ENCODE measurements at regions not wholly inside any gene's neighbourhood (a gene's known extent, or its start where the extent isn't known, plus 50 kb on each side); places are given as distances from the start of the nearest gene placed in this dataset.

DNA sequence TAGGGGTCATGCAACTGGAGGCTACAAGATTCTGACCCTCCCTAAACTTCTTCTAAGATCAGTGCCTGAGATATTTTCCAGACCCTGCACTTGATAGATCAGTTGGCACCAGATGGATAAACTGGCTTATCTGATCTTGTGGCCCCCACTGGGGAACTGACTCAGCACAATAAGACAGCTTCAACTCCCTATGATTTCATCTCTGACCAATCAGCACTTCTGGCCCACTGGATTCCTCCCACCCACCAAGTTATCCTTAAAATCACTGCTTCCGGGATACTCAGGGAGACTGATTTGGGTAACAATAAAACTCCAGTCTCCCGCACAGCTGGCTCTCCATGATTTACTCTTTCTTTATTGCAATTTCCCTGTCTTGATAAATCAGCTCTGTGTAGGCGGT lies 2180.4 kb upstream of the WWC1 start:
- Histone ChIP-seq H3K27me3 (no peaks in the 10 kb centered on the region), H3K9me3 (no peaks in the 10 kb centered on the region), H3K4me3 (no peak overlapping the region), H3K27ac (no peak overlapping the region), H3K4me1 (no peaks in the 10 kb centered on the region), H3K36me3 (no peaks in the 10 kb centered on the region)
- intact Hi-C loops (cut with DNase I), result no loop called here
- ATAC-seq, result no peak
- 52% methylated on average over 3 of the region's 3 CpGs for WGBS (ENCODE audit: insufficient coverage, low coverage, low lambda C conversion rate, missing lambda C conversion rate)
- TF ChIP-seq, protein P1, sequence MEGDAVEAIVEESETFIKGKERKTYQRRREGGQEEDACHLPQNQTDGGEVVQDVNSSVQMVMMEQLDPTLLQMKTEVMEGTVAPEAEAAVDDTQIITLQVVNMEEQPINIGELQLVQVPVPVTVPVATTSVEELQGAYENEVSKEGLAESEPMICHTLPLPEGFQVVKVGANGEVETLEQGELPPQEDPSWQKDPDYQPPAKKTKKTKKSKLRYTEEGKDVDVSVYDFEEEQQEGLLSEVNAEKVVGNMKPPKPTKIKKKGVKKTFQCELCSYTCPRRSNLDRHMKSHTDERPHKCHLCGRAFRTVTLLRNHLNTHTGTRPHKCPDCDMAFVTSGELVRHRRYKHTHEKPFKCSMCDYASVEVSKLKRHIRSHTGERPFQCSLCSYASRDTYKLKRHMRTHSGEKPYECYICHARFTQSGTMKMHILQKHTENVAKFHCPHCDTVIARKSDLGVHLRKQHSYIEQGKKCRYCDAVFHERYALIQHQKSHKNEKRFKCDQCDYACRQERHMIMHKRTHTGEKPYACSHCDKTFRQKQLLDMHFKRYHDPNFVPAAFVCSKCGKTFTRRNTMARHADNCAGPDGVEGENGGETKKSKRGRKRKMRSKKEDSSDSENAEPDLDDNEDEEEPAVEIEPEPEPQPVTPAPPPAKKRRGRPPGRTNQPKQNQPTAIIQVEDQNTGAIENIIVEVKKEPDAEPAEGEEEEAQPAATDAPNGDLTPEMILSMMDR (IDR thresholded peaks at IDR 0.05), result no peak
- no peak for TF ChIP-seq POLR2A (IDR thresholded peaks at IDR 0.05)
- no peak for DNase-seq

DNA sequence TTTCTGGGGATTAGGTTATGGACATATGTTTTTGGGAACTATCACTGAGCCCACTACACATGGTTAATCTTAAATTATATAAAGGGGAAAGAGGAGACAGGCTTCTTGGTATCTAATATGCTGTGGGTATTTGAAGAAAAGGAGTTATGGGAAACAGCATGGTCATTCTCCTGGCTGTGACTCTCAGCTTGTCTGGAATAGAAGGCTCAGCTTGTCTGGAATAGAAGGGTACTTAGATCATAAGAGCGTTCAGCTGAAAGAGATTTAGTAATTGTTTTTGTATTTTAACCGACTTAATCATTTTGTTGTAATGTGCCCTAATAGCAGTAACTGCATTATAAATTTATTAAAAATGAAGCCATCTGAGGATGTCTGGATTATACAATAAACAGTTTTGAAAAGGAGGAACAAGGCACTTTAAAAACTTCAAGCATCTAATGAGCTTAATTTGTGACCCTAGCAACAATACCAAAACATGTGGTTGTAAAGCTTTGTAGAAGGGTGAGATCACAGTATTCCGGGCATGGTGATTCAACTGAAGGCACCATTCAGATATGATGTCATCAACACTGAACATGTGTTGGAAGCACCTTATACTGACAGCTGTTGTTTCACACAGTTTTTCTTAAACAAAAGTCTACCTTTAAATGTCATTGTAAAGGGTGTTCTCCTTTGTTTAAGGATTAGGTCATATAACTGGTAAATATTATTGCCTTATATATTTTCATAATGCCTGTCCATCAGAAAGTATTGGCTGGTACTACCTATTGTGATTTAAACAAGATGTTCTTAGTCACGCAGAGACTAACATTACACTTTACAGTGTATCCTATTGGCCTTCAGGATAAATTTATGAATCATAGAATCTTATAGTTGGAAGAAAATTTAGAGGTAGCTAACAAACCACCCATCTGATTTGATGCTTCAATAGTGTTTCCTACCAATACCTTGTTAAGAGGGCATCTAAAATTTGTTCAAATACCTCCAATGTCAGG lies 2174.1 kb upstream of the WWC1 start:
- Histone ChIP-seq H3K4me3 (no peak overlapping the region), H3K36me3 (no peaks in the 10 kb centered on the region), H3K27me3 (no peaks in the 10 kb centered on the region), H3K27ac (no peak overlapping the region), H3K9me3 (no peaks in the 10 kb centered on the region), H3K4me1 (no peaks in the 10 kb centered on the region)
- no peak for DNase-seq
- no peak for ATAC-seq
- WGBS (ENCODE audit: insufficient coverage, low coverage, low lambda C conversion rate, missing lambda C conversion rate), result 56% methylated on average over 4 of the region's 4 CpGs
- TF ChIP-seq, protein P1 (IDR thresholded peaks at IDR 0.05), result no peak
- no peak for TF ChIP-seq POLR2A (IDR thresholded peaks at IDR 0.05)
- intact Hi-C loops (cut with DNase I), result no loop called here

- Histone ChIP-seq H3K4me1 (no peaks in the 10 kb centered on the region), H3K27ac (no peak overlapping the region), H3K9me3 (no peaks in the 10 kb centered on the region), H3K36me3 (no peaks in the 10 kb centered on the region), H3K27me3 (no peaks in the 10 kb centered on the region), H3K4me3 (no peak overlapping the region)
- WGBS (ENCODE audit: insufficient coverage, low coverage, low lambda C conversion rate, missing lambda C conversion rate), result 49% methylated on average over 2 of the region's 2 CpGs
- intact Hi-C loops (cut with DNase I), result no loop called here
- DNase-seq (no peak), ATAC-seq (no peak)
- no peak for TF ChIP-seq POLR2A (IDR thresholded peaks at IDR 0.05)
- TF ChIP-seq, protein P1 (IDR thresholded peaks at IDR 0.05), result no peak
Measured at GRCh38 chr5:166119506-166119905, 2171.9 kb upstream of the WWC1 start.

- 60% methylated on average over 3 of the region's 4 CpGs for WGBS (ENCODE audit: insufficient coverage, low coverage, low lambda C conversion rate, missing lambda C conversion rate)
- Histone ChIP-seq H3K9me3 (no peaks in the 10 kb centered on the region), H3K4me1 (no peaks in the 10 kb centered on the region), H3K4me3 (no peak overlapping the region), H3K27ac (no peak overlapping the region), H3K27me3 (no peaks in the 10 kb centered on the region), H3K36me3 (no peaks in the 10 kb centered on the region)
- no peak for TF ChIP-seq POLR2A (IDR thresholded peaks at IDR 0.05)
- TF ChIP-seq, protein P1 (IDR thresholded peaks at IDR 0.05), result no peak
- DNase-seq, result no peak
- intact Hi-C loops (cut with DNase I), result no loop called here
- no peak for ATAC-seq
Measured at GRCh38 chr5:166123717-166124116, 2167.7 kb upstream of the WWC1 start.
